ENCODE measurements at regions not wholly inside any gene's neighbourhood (a gene's known extent, or its start where the extent isn't known, plus 50 kb on each side); places are given as distances from the start of the nearest gene placed in this dataset.

- no peak for TF ChIP-seq Cebpa-rat (IDR thresholded peaks at IDR 0.05)
- H3K9ac ChIP-seq = no peak overlapping the region
- no peaks in the 10 kb centered on the region for H4K20me1 ChIP-seq
- H3K4me1 ChIP-seq = no peaks in the 10 kb centered on the region
- no peaks in the 10 kb centered on the region for H3K9me3 ChIP-seq
- H3K27me3 ChIP-seq = no peaks in the 10 kb centered on the region
- H3K36me3 ChIP-seq = no peaks in the 10 kb centered on the region
- H3K27ac ChIP-seq = no peak overlapping the region
- H3K4me3 ChIP-seq = no peak overlapping the region
- no peak overlapping the region for H3K4me2 ChIP-seq
Observed at GRCh38 chr4:106715825-106716224, 320.3 kb downstream of the DKK2 start.

- Histone ChIP-seq H3K27ac (no peak overlapping the region), H3K9ac (no peak overlapping the region), H3K4me3 (no peak overlapping the region), H3K9me3 (no peaks in the 10 kb centered on the region), H3K4me1 (peaks cover 14% of the 10 kb centered on the region), H3K36me3 (no peaks in the 10 kb centered on the region), H4K20me1 (no peaks in the 10 kb centered on the region), H3K4me2 (peak overlapping the region; percentile 43), H3K27me3 (no peaks in the 10 kb centered on the region)
- TF ChIP-seq Cebpa-rat (IDR thresholded peaks at IDR 0.05) = no peak
Observed at GRCh38 chr4:106708464-106708816, 327.7 kb downstream of the DKK2 start.

- Histone ChIP-seq H3K9ac (no peak overlapping the region), H3K36me3 (no peaks in the 10 kb centered on the region), H3K27me3 (no peaks in the 10 kb centered on the region), H3K4me2 (peak overlapping the region; percentile 43), H3K4me1 (peaks cover 14% of the 10 kb centered on the region), H3K4me3 (no peak overlapping the region), H3K9me3 (no peaks in the 10 kb centered on the region), H4K20me1 (no peaks in the 10 kb centered on the region), H3K27ac (no peak overlapping the region)
- no peak for TF ChIP-seq Cebpa-rat (IDR thresholded peaks at IDR 0.05)
Observed at GRCh38 chr4:106707776-106708463, 328.2 kb downstream of the DKK2 start.

GRCh38 chr4:106704253-106704870 lies 331.8 kb downstream of the DKK2 start:
- no peaks in the 10 kb centered on the region for H4K20me1 ChIP-seq
- H3K9me3 ChIP-seq = no peaks in the 10 kb centered on the region; the same call in 1 of the 2 replicates
- no peak overlapping the region for H3K27ac ChIP-seq
- no peak overlapping the region for H3K4me2 ChIP-seq
- no peak overlapping the region for H3K4me3 ChIP-seq
- TF ChIP-seq Cebpa-rat (IDR thresholded peaks at IDR 0.05) = no peak
- H3K4me1 ChIP-seq = peaks cover 14% of the 10 kb centered on the region
- no peaks in the 10 kb centered on the region for H3K36me3 ChIP-seq
- no peaks in the 10 kb centered on the region for H3K27me3 ChIP-seq
- H3K9ac ChIP-seq = no peak overlapping the region

- Histone ChIP-seq H3K36me3 (no peaks in the 10 kb centered on the region), H3K27ac (no peak overlapping the region), H4K20me1 (no peaks in the 10 kb centered on the region), H3K4me2 (no peak overlapping the region), H3K27me3 (no peaks in the 10 kb centered on the region), H3K4me3 (no peak overlapping the region), H3K9ac (no peak overlapping the region), H3K9me3 (no peaks in the 10 kb centered on the region; the same call in 1 of the 2 replicates), H3K4me1 (peaks cover 8% of the 10 kb centered on the region)
- TF ChIP-seq Cebpa-rat (IDR thresholded peaks at IDR 0.05) = no peak
Observed at GRCh38 chr4:106700321-106700720, 331.7 kb upstream of the GIMD1 start.

- Histone ChIP-seq H3K9me3 (no peaks in the 10 kb centered on the region; the same call in 1 of the 2 replicates), H4K20me1 (no peaks in the 10 kb centered on the region), H3K36me3 (no peaks in the 10 kb centered on the region), H3K9ac (no peak overlapping the region), H3K27ac (no peak overlapping the region), H3K4me3 (no peak overlapping the region), H3K4me1 (peaks cover 22% of the 10 kb centered on the region), H3K4me2 (no peak overlapping the region), H3K27me3 (no peaks in the 10 kb centered on the region)
- TF ChIP-seq Cebpa-rat (IDR thresholded peaks at IDR 0.05) = no peak
Observed at GRCh38 chr4:106698621-106699195, 330.1 kb upstream of the GIMD1 start.

GRCh38 chr4:106695501-106696262 lies 327.1 kb upstream of the GIMD1 start:
- Histone ChIP-seq H3K27me3 (no peaks in the 10 kb centered on the region), H3K27ac (no peak overlapping the region), H3K9me3 (no peaks in the 10 kb centered on the region; the same call in 1 of the 2 replicates), H3K36me3 (no peaks in the 10 kb centered on the region), H3K9ac (no peak overlapping the region), H3K4me2 (peak overlapping the region; percentile 23), H3K4me1 (peaks cover 25% of the 10 kb centered on the region), H3K4me3 (no peak overlapping the region), H4K20me1 (no peaks in the 10 kb centered on the region)
- no peak for TF ChIP-seq Cebpa-rat (IDR thresholded peaks at IDR 0.05)

GRCh38 chr4:106694232-106694631 lies 325.7 kb upstream of the GIMD1 start:
- Histone ChIP-seq H3K9ac (no peak overlapping the region), H4K20me1 (no peaks in the 10 kb centered on the region), H3K4me2 (peak overlapping the region; percentile 23), H3K4me3 (no peak overlapping the region), H3K4me1 (peaks cover 32% of the 10 kb centered on the region), H3K27me3 (no peaks in the 10 kb centered on the region), H3K27ac (no peak overlapping the region), H3K36me3 (no peaks in the 10 kb centered on the region), H3K9me3 (no peaks in the 10 kb centered on the region; the same call in 1 of the 2 replicates)
- no peak for TF ChIP-seq Cebpa-rat (IDR thresholded peaks at IDR 0.05)

- Histone ChIP-seq H3K36me3 (no peaks in the 10 kb centered on the region), H3K9ac (no peak overlapping the region), H3K4me3 (no peak overlapping the region), H3K9me3 (no peaks in the 10 kb centered on the region; the same call in 1 of the 2 replicates), H3K4me1 (peaks cover 32% of the 10 kb centered on the region), H3K27me3 (no peaks in the 10 kb centered on the region), H3K4me2 (no peak overlapping the region), H4K20me1 (no peaks in the 10 kb centered on the region), H3K27ac (no peak overlapping the region)
- TF ChIP-seq Cebpa-rat (IDR thresholded peaks at IDR 0.05) = no peak
Observed at GRCh38 chr4:106691749-106692148, 323.2 kb upstream of the GIMD1 start.

Data from BLaER1 (cell line).